ENCODE measurements at regions not wholly inside any gene's neighbourhood (a gene's known extent, or its start where the extent isn't known, plus 50 kb on each side); places are given as distances from the start of the nearest gene placed in this dataset.
A peak's percentile ranks its signal among the peaks of the same experiment; 100 is the strongest.

DNA sequence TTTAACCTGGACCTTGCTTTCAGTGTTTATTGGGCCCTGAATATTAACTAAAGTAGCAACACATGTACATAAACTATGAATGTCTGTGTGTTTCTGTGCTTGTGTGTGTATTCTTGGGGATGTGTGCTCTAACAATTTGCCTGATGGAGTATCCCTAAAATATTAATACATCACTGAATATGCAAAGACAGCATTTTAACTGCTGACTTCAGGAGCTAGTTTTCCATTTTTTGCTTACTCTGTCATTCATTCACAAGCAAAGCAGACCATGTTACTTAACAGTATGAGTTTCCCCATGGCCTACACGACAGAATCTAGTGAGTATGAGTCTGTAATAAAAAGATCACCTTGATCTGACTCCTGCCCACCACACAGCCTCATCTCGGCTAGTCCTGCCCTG, 402.8 kb downstream of the BCAT1 start:
- Histone ChIP-seq H2AFZ (replicated peaks; ENCODE audit: low read length, poor library complexity) (no peak overlapping the region), H3K4me1 (ENCODE audit: control insufficient read depth, insufficient read depth, low read length) (peaks cover 2% of the 10 kb centered on the region; the same call in 1 of the 2 replicates), H2BK15ac (ENCODE audit: low read depth, low read length) (peak overlapping the region; percentile 70; the same call in 1 of the 3 replicates), H4K8ac (ENCODE audit: low read depth in 2 of 2, low read length in 2 of 2) (peak overlapping the region in 1 of 2 experiments; percentile 45; a peak in 1 of 4 replicates), H3K9me1 (ENCODE audit: insufficient read depth, low read length) (peaks cover 4% of the 10 kb centered on the region; the same call in 1 of the 2 replicates), H2AK9ac (replicated peaks; ENCODE audit: low read depth, low read length, poor library complexity) (no peak overlapping the region), H3K4me3 (ENCODE audit: insufficient read depth, low read depth, low read length) (no peak overlapping the region), H3K79me1 (ENCODE audit: low read depth in 1 of 2, low read length in 2 of 2) (peaks cover 22 to 54% of the 10 kb centered on the region in 2 experiments; a peak in 3 of 4 replicates), H4K20me1 (ENCODE audit: insufficient read depth, low read length) (no peaks in the 10 kb centered on the region), H2BK120ac (ENCODE audit: low read depth, low read length) (peak overlapping the region; percentile 65), H3K14ac (replicated peaks; ENCODE audit: low read depth, low read length) (no peak overlapping the region; the same call in 1 of the 2 replicates), H3K56ac (ENCODE audit: extremely low read depth, insufficient read depth, low read length) (no peak overlapping the region), H2AK5ac (ENCODE audit: low read depth, low read length) (peak overlapping the region; percentile 71), H3K36me3 (ENCODE audit: control insufficient read depth, insufficient read depth, low read length) (no peaks in the 10 kb centered on the region), H2BK5ac (ENCODE audit: low read depth, low read length, poor library complexity, severe bottlenecking) (no peak overlapping the region), H3K9me3 (ENCODE audit: control insufficient read depth, insufficient read depth, low read length) (no peaks in the 10 kb centered on the region), H4K91ac (ENCODE audit: insufficient read depth, low read depth, low read length) (peak overlapping the region; percentile 43), H3K23ac (ENCODE audit: low read depth, low read length) (peak overlapping the region; percentile 83; the same call in 1 of the 2 replicates), H3K4ac (ENCODE audit: low read depth, low read length) (peak overlapping the region; percentile 63), H3K4me2 (ENCODE audit: low read depth, low read length) (no peak overlapping the region), H2BK20ac (ENCODE audit: low read depth, low read length) (no peak overlapping the region), H3K27ac (ENCODE audit: insufficient read depth, low read length) (no peak overlapping the region), H3K27me3 (ENCODE audit: control insufficient read depth, insufficient read depth, low read length) (no peaks in the 10 kb centered on the region), H3K9ac (ENCODE audit: low read depth, low read length) (no peak overlapping the region), H4K5ac (ENCODE audit: low read depth, low read length) (no peak overlapping the region), H3K18ac (ENCODE audit: low read depth, low read length) (peak overlapping the region; percentile 22; the same call in 1 of the 2 replicates)
- no peak for TF ChIP-seq RCOR1 (IDR thresholded peaks at IDR 0.05; ENCODE audit: insufficient replicate concordance, low read length)
- no peak for TF ChIP-seq RAD21 (IDR thresholded peaks at IDR 0.05; ENCODE audit: low read length)
- no peak for TF ChIP-seq CHD1 (IDR thresholded peaks at IDR 0.05; ENCODE audit: low read depth, low read length)
- no peak for TF ChIP-seq RFX5 (IDR thresholded peaks at IDR 0.05; ENCODE audit: low read depth, low read length)
- TF ChIP-seq SMC3 (IDR thresholded peaks at IDR 0.05; ENCODE audit: low read depth, low read length), result no peak
- peak; percentile 66; the same call in 1 of the 2 replicates for TF ChIP-seq MAFK (IDR thresholded peaks at IDR 0.05; ENCODE audit: low read depth, low read length)
- TF ChIP-seq CTCF (conservative IDR thresholded peaks at IDR 0.05; ENCODE audit: low read depth, low read length), result no peak
- DNase-seq (no peak), ATAC-seq (ENCODE audit: low read depth) (no peak)
- dilution Hi-C loops (cut with HindIII; ENCODE audit: low sequenced_read_pairs, unreplicated experiment), result no loop called here
- in situ Hi-C loops (cut with MboI; ENCODE audit: low sequenced_read_pairs), result no loop called here
- WGBS, 2 experiments (ENCODE audit: extremely low coverage in 2 of 2, insufficient read length in 1 of 2), result 100% methylated on average over 1 of the region's 2 CpGs; no CpG with 5 or more reads in 1 of the 2 experiments
- ChIA-PET POLR2A (ENCODE audit: unreplicated experiment) (no interaction called here), CTCF (no interaction called here)
- no TSS peak for BruUV-seq (replicated peaks)
- intact Hi-C loops (cut with micrococcal nuclease), result no loop called here

Measured in IMR-90 (cell line).